Dermis microvascular lymphatic vessel endothelial cell (primary cell): ENCODE measurements at regions not wholly inside any gene's neighbourhood (a gene's known extent, or its start where the extent isn't known, plus 50 kb on each side); places are given as distances from the start of the nearest gene placed in this dataset.
"Not testable (repeated sequence)": the region's sequence is repeated elsewhere in the genome, so short reads cannot be mapped to it uniquely, and the experiment has no call there.

Experiments used
- DNase-seq, 2 donors: peaks; one replicate each; pipeline versions ENCODE4 v3.0.0 to v3.0.0-alpha.2; 2010; ENCODE audit warnings: low read depth in 2 of 2

DNA sequence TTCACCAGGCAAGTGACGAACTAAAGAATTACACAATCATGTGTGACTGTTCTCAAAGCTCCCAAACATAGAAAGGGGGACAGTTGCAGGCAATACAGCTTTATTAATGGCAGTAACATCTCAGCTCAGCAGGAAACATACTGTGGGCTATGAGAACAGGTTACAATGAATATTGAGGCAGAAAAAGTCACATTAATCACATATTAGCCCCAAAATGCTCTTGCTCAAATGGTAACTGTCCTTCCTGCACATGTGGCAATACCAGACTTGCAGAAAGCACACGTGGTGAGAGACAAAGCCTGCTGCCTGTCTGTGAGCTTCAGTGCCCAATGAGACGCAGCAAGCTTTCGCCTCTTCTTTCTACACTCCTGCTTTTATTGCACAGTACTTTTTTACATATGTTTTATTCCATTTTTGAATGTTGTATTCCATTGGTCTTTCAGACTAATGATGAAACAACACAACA is 104.9 kb upstream of the ACBD5 start:
- DNase-seq, result no peak

DNA sequence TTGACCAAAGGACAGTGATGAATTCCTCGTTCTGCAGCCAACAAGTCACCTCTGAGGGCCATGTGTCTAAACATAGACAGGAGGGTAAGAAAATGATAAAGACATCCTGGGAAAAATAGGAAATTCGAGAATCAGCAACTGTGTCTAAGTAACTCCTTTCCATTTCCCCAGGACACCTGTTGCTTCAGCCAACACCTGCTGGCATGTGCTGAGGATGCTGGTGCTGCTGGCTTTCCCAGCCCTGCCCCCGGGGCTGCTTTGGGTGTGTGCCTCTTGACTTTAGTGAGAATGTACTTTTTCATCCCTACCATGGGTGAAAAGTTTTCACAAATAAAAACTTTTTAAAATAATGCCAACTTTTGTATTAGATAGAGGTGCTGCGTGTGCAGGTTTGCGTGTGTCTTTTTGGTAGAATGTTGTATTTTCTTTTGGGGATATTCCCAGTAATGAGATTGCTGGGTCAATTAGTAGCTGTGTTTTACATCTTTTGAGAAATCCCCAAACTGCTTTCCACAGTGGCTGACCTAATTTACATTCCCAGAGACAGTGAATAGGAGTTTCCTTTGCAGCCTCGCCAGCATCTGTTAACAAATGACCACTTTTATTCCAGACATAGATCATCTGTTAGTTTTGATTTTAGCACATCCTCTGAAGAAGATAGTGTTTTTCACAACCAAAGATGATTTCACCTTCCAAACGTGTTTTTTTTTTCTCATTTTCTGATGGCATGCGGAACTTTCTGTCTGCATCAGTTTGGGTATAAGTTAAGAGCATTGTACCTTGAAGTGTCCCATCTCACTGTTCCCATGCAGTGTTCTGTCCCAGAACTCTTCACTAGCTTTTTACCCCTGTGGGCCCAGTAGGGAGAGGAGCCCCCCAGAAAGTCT is 104.2 kb upstream of the ACBD5 start:
- no peak for DNase-seq

DNA sequence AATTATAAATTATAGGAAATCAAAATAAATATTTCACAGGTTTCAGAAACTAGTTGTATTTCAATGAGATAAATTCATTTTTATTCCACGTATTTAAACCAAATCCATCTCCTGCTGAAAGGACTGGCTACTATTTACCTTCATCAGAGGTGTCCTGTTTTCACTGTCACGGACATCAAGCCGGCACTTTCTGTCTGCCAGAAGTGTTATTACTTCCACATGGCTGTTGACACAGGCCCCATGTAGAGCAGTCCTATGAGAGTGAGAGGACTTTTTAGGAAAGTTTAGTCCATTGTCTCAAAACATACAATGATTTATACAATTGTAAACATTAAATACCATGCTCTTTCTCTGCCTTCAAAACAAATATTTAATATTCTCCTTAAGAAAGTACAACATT is 100.4 kb upstream of the ACBD5 start:
- no peak for DNase-seq

DNA sequence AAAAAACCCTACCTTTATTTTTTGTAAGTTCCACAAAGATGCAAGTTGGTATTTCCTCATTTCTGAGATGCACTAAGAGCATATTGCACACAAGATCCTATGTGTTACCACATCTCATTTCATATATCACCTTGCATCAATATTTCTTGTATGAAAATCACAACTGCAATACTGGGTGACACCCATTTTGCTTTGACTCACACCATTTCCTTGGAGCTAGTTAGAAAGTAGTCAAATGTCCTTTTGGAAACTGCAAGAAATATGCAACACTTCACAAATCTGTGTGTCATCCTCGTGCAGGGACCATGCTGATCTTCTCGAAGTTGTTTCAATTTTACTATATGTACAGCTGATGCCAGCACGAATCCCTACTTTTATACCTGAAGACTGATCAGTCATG is 94.6 kb upstream of the ACBD5 start:
- not testable (repeated sequence) for DNase-seq

DNA sequence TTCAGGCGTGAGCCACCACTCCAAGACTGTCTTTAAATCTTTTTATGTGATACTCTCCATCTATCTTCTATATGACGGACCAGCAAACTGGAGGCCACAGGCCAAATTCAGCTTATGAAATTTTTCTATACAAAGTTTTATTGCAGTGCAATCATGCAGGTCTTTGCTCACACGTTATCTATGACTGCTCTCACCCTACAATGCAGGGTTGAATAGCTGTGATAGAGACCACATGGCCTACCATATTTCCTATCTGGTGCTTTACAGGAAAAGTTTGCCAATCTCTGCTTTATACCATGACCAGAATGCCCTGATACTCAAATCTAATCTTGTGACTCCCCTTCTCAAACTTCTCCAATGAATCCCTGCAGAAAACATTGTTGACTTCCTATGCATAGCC is 89.5 kb upstream of the ACBD5 start:
- DNase-seq, result no peak

DNA sequence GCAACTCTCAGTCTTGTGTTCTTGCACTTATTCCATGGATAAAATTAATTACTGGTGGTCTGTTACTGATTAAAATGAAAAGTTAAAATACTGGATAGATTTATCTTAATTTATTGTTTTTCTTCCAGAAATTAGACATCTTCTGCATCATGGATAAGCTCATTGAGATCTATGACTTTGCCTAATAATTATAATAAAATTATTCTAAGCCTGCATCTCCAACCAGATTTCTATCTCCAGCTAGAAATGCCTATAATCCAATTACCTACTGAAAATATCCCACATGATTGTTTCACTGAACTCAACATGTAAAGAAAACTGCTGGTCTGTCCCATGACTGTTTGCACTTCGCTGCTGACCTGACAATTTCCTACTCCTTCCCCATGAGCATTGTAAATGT is 88.3 kb upstream of the ACBD5 start:
- no peak for DNase-seq

DNA sequence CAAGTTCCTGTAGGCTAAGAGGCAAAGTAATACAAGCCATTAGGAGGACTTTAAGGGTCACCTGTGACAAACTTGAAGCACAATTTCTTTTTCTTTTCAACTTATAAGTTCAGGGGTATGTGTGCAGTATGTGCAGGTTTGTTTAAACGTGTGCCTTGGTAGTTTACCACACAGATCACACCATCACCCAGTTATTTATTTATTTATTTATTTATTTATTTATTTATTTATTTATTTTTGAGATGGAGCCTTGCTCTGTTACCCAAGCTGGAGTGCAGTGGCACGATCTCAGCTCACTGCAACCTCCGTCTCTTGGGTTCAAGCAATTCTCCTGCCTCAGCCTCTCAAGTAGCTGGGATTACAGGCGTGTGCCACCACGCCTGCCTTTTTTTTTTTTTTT is 86.2 kb upstream of the ACBD5 start:
- not testable (repeated sequence) for DNase-seq

DNA sequence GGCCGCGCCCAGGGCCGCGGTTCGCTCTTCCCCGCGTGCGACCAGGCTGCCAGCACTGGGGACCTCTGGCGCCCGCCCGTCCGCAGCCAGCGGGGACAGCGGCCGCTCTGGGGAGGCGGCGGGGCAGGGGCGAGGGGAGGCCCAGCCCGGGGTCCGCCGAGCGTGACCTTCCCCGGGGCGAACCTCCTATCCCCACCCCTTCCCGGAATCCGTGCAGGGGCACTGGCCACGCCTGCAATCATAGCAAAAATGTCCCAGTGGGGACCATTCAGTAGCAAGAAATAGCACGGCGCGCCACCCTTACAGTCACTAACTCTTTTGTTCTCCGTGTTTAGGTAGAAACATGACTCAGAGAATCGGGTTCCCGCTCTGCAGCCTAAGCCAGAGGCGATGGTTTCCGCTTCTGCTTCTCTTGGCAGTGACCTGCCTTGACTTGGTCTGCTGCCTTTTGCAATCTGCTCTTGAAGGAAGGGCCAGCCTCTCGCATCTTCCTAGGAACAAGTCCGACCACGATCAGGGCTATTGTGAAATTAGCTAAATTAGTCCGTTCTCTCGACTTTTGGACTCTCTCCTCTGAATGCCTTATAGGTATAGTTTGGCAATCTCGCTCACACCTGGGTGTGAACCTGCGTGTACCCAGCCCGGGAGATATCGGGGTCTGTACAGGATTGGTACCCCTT is 79.3 kb upstream of the ACBD5 start:
- peak in 1 of 2 donors; percentile 38 for DNase-seq

DNA sequence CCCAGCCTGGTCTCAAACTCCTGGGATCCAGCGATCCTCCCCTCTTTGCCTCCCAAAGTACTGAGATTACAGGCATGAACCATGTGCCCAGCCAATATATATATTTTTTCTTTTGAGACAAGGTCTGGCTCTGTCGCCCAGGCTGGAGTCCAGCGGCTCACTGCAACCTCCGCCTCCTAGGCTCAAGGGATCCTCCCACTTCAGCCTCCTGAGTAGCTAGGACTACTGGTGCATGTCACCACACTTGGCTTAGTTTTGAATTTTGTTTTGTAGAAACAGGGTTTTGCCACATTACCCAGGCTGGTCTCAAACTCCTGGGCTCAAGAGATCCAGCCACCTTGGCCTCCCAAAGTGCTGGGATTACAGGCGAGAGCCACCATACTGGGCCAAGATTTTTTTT is 78.5 kb upstream of the ACBD5 start:
- DNase-seq, result not testable (repeated sequence)

DNA sequence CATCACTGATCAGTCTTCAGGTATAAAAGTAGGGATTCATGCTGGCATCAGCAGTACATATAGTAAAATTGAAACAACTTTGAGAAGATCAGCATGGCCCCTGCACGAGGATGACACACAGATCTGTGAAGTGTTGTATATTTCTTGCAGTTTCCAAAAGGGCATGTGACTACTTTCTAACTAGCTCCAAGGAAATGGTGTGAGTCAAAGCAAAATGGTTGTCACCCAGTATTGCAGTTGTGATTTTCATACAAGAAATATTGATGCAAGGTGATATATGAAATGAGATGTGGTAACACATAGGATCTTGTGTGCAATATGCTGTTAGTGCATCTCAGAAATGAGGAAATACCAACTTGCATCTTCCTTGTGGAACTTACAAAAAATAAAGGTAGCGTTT is 74.5 kb upstream of the ACBD5 start:
- DNase-seq, result not testable (repeated sequence)

DNA sequence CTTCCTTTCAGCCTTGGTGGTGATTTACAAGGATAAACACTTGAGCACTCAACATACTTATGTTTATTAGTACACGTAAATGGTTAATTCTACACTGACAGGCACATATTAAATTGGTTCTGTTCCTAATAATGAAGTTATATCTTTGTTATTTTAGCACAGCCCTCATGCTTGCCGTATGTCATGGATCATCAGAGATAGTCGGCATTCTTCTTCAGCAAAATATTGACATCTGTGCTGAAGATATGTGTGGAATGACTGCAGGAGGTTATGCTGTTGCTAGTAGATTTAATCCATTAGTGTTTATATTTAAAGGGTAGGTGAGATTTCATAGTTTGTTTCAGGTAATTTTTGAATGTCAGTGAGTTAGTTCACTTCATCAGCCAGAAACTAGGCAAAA is 73.0 kb upstream of the ACBD5 start:
- not testable (repeated sequence) for DNase-seq

DNA sequence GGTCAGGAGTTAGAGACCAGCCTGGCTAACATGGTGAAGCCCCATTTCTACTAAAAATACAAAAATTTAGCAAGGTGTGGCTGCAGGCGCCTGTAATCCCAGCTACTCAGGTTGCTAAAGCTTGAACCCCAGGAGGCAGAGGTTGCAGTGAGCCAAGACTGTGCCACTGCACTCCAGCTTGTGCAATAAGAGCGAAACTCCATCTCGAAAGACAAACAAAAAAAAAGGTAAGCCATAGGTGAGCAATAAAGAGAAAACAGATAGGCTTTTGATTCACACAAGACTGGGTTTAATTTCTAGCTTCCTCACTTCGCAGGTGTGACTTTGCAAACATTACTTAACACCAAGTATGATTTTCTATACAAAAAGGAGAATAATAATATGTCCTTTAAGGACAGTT is 72.3 kb upstream of the ACBD5 start:
- DNase-seq, result no peak

DNA sequence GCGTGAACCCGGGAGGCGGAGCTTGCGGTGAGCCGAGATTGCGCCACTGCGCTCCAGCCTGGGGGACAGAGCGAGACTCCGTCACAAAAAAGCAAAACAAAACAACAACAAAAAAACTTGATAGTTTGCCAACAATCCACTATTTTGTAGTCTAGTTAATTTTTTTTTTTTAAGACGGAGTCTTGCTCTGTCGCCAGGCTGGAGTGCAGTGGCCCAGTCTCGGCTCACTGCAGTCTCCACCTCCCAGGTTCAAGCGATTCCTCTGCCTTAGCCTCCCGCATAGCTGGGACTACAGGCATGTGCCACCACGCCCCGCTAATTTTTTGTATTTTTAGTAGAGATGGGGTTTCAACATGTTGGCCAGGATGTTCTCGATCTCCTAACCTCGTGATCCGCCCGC is 71.2 kb upstream of the ACBD5 start:
- not testable (repeated sequence) for DNase-seq

DNA sequence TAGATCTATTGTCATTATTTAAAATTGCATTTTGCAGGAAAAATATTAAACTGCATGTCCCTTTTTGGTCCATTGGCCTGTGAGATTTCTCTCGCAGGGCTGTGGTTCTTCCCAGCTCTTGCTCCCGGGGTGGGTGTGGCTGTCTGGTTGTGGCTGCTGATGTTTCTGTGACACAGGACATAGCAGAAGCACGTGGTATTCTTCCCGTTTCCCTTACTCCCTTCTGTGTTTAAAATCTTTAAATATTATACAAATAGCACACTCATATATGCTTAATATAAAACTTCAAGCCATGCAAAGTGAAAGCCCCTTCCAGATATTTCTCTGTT is 57.9 kb upstream of the ACBD5 start:
- DNase-seq, result not testable (repeated sequence)

DNA sequence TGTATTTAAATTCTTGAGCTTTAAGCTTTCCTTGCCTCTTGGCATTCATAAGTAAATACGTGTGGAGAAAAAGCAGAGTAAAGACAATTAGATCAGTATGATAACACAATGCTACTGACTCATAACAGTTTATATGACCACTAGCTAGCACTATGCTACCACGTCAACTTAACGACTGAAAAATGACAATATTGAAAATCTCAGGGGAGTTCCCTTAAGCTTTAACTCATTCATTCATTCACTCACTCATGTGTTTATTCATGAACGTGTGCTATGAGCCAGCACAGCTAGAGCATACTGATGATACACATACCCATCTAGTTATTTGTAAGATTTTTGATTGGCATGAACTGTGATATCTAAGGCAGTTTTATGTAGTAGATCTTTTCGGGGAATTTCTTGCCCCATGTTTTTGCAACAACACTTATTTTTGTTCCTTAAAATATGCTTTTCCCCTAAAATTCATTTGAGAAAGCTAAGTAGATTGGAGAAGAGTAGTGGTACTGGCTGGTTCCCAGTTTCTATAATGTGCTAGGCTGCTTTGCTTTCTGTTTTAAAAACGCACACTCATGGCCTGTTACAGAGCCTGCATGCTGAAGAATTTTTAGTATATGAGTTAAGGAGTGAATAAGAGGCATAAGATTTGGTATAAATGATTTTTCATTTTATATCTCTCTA is 57.4 kb upstream of the ACBD5 start:
- no peak for DNase-seq

DNA sequence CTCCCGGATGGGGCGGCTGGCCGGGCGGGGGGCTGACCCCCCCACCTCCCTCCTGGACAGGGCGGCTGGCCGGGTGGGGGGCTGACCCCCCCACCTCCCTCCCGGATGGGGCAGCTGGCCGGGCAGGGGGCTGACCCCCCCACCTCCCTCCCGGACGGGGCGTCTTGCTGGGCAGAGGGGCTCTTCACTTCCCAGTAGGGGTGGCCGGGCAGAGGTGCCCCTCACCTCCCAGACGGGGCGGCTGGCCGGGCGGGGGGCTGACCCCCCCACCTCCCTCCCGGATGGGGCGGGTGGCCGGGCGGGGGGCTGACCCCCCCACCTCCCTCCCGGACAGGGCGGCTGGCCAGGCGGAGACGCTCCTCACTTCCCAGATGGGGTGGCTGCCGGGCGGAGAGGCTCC is 55.7 kb upstream of the ACBD5 start:
- not testable (repeated sequence) for DNase-seq

DNA sequence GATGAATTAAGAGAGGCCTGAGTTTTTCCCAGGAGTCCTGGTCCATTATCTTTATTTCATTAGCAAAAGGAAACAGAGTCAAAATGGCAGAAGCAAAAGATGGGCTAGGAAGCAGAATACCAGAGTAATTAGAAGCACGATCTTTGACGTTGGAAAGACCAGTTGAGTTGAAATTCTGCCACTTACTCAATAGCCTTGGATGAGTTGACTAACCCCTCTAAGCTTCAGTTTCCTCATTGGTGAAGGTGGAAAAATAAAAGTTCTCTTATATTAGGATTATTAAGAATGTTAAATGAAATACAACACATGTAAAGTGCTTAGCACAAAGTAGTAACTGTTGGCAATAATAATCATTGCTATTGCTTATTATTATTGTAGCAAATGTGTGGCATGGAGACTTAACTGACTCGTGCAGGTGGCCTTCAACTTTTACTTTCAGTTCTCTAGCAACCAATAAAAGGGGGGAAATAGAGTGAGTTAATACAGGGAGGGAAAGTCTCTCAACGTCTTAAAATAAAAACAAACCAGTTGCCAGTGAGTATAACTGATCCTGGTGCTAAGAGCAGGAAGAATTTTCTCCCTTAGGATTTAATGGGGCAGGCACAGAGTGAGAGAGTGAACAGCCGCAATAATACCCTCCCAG is 50.8 kb upstream of the ACBD5 start:
- DNase-seq, result not testable (repeated sequence)
